Eye (tissue), 1 donor: ENCODE measurements at regions not wholly inside any gene's neighbourhood (a gene's known extent, or its start where the extent isn't known, plus 50 kb on each side); places are given as distances from the start of the nearest gene placed in this dataset.

Source experiments
- DNase-seq: peaks from one replicate; pipeline ENCODE4 v3.0.0-alpha.2; 2015

DNA sequence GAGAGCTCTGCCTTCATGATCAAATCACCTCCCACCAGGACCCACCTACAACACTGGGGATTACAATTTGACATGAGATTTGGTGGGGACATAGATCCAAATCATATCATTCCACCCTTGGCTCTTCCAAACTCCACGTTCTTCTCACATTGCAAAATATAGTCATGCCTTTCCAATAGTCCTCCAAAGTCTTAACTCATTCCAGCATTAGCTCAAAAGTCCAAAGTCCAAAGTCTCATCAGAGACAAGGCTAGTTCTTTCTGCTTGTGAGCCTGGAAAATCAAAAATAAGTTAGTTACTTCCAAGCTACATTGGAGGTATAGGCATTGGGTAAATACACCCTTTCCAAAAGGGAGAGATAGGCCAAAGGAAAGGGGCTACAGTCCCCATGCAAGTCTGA lies 186.9 kb upstream of the PAPPA start:
- no peak for DNase-seq

DNA sequence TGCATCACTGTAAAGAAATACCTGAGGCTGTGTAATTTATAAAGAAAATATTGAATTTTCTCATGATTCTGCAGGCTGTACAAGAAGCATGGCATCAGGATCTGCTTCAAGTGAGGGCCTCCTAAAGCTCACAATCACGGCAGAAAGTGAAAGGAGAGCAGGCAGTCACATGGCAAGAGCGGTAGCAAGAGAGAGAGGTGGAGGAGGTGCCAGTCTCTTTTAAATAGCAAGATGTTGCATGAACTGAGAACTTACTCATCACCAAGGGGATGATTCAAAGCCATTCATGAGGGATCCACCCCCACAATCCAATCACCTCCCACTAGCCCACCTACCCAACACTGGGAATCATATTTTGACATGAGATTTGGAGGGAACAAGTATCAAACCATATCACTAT lies 184.5 kb upstream of the PAPPA start:
- DNase-seq, result no peak

DNA sequence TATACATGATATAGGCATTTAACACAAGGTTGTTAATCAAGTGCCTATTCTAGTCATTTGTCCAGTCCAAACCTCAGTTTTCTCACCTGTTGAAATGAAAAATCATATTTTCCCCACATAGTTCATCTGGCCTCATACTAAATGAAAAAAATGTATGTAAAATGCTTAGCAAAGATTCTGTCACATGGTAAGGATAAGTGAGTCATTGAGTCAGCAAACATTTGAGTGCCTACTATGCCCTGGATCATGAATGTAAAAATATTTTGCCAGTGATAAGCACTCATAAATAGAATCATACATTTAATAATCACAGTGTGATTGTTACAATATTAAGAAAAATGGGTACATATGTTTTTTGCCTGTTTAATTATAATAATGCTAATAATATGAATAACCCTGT lies 181.2 kb upstream of the PAPPA start:
- no peak for DNase-seq

DNA sequence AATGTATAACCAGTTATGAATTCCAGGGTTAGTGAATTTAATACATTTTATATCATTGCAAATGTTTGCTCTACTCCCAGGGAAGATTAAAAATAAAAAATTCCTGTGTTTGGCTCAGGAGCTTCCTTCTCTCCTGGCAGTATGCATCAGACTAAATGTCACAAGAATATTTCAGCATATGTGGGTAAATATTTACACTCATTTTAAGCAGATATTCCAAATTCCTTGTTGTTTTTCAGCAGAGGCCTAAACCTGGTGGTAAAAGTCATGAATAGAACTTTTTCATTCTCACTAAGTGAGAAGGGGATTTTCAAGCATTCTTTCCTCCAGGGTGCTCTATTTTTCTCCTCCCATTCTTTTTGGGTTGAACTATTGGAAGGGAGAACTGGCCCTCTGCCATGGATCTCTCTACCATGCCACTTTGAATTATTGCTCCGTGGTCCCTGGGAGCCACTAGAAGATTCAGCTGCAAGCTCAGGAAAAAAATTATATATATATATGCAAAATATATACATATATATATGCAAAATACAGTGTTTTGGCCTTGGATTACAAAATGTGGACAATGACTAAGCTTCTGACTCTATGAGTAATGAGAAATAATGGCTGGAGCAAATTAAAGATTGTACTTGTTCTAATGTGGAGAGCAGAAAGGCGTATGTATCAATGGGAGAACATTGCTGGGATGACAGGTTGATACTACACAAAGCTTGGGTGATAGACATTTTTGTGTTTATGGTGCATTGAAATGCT lies 180.6 kb upstream of the PAPPA start:
- DNase-seq, result no peak

DNA sequence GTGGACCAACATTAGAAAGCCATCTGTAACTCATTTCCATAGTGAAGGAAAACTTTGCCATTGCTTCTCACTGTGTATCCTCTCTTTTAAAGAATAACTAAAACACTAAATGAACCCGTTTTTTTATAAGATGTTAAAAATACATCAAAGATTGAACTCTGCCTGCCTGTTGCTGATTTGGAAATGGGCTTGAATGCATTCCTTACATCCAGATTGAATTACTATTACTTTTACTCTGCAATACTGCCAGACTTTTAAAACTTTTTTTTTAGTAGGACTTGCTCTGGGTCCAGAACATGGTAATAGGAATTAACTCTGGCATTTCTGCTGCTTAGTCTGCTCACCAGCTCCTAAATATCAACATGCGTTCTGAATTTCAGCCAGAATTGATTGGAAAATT lies 176.8 kb upstream of the PAPPA start:
- peak; percentile 33 for DNase-seq

DNA sequence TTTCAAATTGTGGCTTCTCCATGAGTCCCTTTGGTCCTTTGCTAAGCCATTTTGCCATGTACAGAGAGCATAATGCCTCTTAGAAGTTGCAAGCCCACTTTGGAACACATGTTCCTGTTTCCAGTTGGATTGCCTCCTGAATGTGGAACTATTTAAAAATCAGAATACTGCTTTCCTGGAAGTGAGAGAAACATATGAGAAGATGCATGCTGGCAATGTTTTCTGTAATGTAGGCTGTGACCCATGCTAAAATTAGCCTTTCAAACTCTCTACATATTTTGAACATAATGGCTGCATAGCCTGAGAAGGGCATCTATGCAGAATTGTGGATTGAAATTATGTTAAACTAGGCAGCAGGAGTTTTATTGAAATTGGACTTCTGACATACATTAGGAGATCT lies 175.5 kb upstream of the PAPPA start:
- no peak for DNase-seq

DNA sequence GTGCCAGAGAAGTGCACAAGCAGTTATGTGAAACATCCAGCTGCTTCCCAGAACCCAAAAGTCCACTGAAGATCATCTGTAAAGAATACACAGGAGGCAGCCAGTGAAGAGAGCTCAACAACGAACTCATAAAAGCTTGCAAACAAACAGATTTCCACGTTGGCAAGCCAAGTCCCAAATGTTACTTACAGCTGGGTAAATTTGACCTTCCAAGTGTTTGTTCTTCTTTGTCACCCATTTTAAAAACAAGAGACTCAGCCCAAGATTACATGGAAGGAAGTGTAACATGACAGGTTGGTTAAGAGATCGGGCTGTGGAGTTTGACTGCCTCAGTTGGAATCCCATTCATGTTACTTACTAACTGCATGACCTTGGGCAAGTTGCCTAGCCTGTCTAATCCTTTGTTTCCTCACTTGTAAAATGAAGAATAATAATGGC lies 174.9 kb upstream of the PAPPA start:
- DNase-seq, result no peak

DNA sequence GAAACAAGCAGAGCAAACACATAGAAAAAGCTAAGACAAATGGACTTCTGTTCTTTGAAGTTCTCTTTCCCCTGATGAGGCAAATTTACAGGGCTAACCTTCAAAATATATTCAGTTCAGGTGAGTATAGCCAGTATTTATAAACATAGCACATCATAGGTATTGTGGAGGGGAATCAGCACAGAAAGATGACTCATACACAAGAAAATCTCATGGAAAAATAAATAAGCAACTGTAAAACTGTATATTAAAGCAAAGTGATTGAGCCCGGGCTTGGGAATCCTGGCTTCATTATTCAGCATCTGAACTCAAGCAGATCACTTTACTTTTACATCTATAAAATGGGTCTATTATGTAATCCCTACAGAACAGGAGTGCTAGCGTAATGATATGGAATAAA lies 173.5 kb upstream of the PAPPA start:
- no peak for DNase-seq

DNA sequence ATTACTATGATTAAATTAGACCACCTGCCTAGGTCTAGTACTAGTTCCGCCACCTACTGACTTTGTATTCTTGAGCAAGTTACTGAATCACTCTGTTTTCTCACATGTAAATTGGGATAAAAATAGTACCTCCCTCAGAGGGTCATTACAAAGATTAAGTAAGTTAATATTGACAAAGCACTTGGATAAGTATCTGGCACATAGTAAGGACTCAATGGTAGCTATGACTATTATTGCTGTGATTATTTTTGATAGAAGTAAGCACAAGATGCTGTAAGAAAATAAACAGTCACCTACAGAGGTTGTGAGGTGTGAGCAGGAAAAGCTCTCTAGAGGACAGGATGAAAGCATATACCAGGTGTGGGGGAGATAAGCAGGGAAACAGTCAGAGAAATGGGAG lies 173.1 kb upstream of the PAPPA start:
- DNase-seq, result no peak

DNA sequence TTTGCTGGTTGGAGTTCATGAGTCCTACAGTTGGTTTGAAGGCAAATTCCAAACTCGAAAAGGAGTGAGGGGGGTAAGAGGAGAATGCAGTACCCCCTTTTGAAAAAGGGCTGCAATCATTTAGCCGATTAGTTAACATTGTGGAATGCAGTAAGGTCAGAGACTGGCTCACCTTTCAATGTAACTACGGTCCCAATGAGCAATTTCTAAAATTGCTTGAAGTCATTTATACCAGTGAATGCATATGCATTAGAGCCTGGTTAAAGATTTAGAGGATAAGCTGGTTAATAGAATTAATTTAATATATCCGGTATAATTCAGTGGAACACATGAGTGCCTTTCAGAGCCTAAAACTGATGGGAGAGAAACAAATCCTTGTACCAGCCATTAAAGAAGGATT lies 172.6 kb upstream of the PAPPA start:
- no peak for DNase-seq

DNA sequence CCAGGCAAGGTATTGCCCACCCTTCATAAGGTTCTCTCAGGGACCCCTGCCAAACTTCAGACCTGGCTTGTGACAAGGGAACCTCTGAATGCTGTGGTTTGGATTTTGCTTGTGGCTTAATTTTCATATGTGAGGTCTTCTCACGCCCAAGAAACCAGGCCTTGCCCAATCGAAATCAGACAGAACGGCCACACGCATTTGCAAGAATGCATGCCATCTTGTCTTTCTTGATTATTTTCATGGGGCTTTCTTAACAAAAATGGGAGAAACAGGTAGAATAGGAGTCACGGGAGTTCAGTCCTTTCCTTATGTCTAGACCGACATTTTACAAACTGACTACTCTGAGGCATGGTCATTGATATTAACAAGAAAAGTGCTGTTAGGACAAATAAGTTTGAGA lies 170.2 kb upstream of the PAPPA start:
- no peak for DNase-seq

DNA sequence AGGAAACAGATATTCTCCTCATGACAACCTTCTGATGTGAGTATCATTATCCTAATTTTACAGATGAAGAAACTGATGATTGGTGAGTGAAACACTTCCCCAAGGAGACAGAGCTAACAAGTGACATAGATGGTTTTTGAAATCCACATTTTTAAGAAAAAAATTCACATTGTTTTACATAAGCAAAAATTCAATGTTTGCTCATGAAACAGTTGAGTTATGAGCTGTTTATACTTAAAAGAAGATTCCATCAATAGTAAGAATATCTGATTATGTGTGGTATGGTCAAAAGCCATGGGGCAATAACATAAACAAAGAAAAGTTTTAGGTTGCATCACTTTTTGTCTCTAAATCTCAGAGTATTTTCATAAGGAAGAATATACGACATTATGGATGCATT lies 167.9 kb upstream of the PAPPA start:
- no peak for DNase-seq

DNA sequence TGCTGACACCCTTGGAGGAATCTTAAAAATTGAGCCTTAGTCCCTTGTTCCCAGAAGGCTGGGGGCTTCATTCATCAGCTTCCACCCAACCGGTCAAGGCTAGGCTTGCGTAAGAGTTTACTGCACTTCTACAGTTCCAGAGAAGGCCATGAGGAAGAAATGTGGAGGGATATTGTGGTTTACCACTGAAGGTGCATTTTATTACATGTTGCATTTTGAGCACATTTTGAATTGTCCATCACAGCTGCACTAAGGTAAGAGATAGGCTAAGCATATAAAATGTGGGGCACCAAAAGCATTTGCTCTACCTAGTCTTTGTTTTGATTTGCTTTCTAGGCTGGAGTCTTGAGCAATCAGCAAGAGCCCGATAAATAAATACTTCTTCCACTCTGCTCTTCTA lies 167.1 kb upstream of the PAPPA start:
- no peak for DNase-seq

DNA sequence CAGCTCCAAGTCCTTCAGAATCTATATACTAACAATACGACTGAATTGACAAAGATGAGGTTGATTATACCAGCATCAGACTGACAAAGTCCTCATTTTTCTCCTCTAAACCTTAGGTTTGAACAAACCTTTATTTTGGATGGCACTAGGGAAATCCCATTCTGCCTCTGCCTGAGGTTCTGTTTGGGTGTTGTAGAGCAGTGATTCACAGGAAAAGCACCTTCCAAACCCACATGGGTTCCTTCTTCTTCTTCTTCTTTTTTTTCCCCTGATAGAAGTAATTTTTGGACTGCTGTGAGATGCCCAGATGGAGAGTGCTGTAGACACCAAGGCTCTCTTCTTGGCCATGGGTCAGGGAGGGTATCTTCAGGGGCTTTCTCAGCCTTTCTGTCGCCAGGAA lies 164.9 kb upstream of the PAPPA start:
- no peak for DNase-seq

DNA sequence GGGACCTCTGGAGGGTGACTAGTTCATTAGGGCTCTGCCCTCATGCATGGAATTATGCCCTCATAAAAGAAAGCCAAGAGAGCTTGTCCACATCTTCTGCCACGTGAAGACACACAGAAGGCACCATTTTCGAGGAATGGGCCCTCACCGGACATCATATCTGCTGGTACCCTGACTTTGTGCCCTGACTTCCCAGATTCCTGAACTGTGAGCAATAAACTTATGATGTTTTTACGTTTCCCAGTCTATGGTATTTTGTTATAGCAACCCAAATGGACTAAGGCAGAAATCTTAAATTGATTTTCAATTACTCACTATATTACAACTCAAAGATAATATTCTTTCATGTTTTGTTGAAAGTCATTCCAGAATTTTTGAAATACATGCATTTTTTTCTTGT lies 163.8 kb upstream of the PAPPA start:
- no peak for DNase-seq

DNA sequence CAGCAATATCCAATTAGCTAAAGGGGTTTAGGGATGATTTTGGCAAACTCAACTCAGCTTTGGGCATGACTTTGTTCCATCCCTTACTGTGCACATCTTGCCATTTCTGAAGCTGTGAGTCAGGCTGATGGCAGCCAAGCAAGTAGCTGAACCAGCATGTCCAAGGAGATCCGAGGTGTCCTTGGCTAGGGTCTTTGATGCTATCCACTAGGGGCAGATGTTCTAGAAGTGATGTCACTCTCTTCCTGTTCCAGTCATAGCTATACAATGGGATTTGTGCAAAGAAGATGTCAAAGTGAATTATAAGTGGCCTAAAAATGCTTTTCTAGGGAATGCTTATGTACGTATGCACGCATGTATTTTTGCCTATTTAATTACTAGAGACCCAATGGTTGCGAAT lies 160.8 kb upstream of the PAPPA start:
- DNase-seq, result no peak

DNA sequence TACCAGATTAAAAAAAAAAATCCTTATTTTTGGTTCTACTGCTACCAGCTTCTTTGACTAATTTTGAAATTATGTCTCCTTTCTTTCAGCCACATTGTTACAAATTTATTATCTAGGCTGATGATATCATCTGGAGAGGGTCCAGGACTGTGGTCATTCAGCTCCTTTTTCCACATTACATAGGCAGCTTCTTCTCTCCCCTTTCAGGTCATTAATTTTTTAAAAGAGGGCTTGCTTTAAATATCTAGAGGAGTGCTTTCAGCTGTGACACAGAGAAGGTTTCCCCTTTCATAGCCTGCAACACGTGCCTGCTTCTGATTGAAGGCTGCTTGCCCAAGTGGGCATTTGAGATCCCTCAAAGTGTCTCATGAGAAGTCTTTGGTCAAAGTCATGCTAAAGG lies 155.7 kb upstream of the PAPPA start:
- peak; percentile 22 for DNase-seq

DNA sequence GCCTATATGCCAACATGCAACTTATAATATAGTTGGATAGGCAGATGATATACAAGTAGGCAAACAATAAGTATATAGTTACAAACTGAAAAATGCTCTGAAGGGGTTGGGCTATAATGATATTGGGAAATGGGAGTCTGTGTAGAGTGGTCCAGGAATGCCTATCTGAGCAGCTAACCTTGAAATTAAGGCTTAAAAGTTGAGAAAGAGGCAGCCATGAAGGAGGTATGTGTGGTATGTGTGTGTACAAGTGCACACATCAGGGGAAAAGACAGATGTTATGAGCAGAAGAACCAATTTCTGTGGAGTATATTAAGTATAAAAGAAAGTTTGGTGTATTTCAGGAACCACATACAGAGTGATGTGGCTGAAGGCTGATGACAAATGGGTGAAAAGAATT lies 154.9 kb upstream of the PAPPA start:
- no peak for DNase-seq

DNA sequence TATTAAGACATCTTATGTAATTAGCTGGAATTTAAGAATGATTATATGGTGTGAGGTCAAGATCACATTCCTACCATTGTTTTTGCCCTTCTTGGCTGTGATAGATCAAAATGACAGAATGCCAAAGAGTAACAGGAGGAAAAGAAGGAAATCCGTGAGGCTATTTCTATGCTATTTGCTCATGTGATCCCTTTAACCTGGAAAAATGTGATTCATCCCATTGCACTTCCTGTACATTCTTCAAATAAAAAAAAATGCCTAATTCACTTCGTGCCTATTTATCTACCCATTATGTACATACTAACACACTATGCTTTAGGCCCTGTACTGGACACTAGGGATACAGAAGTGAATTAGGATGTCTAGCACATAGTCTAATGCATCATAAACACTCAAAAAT lies 154.1 kb upstream of the PAPPA start:
- no peak for DNase-seq

DNA sequence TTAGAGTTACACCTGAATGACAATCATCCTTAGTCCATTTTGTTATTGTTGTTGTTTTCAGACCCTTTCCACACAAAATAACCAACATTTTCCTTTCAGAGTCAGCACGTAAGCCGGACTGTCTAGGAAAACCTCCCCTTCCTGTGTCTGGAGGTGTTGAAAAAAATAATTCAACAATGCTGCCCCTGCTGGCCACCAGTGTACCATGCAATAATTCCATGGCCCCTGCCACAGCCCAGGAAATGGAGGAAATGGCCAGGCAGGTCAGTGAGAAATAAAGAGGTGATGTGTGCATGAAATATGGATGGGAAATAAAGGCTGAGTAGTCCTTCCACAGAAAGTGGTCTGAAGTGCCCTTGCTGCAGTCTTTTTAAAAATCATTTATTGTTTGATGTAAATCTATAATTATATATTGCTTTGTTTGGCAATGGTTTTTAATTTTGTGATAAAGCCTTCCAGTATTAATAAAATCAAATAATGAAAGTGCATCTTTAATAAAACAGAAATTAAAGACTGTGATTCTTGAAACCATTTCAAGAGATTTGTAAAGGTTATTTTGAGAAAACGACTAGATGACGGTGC lies 152.8 kb upstream of the PAPPA start:
- no peak for DNase-seq

DNA sequence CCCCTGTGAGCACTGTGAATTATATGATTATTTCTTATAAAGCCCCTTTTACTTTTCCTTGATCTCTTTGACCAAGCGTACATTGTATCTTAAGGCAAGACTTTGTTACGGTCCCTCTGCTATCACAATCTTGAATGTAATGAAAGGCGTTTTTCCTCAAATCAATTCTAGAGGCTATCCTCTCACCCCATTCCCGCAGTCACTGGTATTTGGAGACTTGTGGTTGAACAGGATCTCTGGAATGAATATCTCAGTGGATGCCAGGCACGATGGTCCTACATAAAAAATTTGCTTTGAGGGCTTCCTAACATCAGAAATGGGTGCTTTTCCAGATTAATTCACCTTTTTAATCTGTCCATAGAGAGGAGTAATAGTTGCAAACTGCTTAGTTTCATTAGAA lies 151.4 kb upstream of the PAPPA start:
- no peak for DNase-seq

DNA sequence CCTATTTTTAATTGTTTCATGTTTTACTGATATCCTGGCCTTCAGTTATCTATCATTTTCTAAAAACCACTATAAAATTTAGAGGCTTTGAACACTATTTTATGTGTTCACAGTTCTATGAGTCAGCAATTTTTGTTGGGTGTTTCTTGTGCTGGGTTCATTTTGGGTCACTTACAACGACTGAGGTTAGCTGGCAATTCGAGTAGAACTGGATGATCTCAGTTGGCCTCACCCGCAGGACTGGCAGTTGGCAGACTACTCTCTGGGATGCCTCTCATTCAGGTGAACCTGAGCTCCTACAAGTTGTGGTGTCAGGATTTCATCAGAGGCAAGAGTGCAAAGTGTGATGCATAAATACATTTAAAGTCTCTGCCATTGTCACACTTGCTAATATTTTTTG lies 151.0 kb upstream of the PAPPA start:
- DNase-seq, result no peak

DNA sequence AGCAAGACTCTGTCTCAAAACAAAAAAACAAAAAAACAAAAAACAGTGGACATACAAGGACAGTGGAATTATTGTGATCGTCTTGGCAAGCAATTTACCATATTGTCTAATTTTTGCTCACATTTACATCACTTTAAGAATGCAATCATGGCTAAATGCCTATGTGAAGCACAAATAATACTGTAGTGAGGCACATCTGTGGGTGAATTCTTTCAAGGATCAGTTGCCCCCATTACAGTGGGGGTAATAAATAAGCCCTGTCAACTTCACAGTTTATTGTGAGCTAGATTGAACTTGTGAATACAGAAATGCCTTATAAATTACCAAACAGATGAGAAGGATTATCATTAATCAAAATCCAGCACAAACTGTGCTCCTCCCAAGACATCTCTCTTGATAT lies 150.2 kb upstream of the PAPPA start:
- no peak for DNase-seq

DNA sequence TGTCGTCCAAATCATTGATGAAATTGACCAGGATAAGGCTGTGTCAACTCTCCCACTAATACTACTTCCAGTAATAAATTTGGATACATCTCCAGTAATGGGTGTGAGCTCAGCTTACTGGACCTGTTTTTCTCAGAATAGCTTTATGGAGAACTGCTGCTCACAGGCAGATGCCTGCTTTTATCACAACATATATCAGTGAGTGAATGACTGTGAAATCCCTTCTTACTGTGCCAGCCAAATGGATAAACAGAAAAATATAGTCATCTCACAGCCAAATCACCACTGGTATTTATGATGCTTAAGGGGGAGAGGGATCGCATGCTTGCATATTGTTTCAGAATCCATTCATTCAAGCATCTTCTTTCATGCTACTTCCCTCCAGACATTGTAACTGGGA lies 148.4 kb upstream of the PAPPA start:
- DNase-seq, result no peak

DNA sequence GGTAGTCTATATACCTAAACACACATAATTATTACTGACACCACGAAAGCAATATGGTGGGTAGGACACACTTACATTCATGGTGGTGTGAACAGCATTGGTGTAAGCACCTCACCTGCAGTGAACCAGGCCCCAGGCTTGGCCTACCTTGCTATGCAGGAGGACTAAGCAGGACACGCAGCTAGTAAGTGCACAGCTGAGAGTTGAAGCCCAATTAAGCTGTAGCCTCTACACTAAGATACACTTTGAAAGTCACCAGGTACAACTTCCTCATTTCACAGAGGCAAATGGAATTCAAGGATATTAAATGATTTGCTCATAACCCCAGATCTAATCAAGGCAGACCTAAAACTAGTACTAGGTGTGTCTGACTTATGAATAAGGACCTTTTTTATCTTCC lies 145.8 kb upstream of the PAPPA start:
- DNase-seq, result no peak
